Uterus (tissue), 3 donors: ENCODE measurements at regions not wholly inside any gene's neighbourhood (a gene's known extent, or its start where the extent isn't known, plus 50 kb on each side); places are given as distances from the start of the nearest gene placed in this dataset.

Experiments used
- DNase-seq, 2 donors: peaks; one replicate each; pipeline ENCODE4 v3.0.0-alpha.2; 2019 to 2020
- H3K27ac ChIP-seq, 2 donors: fragments of 200-600 bp; sonication (generic); 1 replicate in 1 of 2; 2 replicates in 1 of 2; pipeline ENCODE4 v1.5.1; 2016 to 2018
- H3K27me3 ChIP-seq, 2 donors: fragments of 200-600 bp; sonication (generic); one replicate each; pipeline ENCODE4 v1.5.1; 2018 to 2019; ENCODE audit warnings: control low read depth in 1 of 2
- H3K36me3 ChIP-seq, 2 donors: fragments of 200-600 bp; sonication (generic); one replicate each; pipeline ENCODE4 v1.5.1; 2019; ENCODE audit warnings: control low read depth in 1 of 2
- H3K4me1 ChIP-seq, 2 donors: fragments of 200-600 bp; sonication (generic); one replicate each; pipeline ENCODE4 v1.5.1; 2018 to 2019; ENCODE audit warnings: control low read depth in 1 of 2
- H3K4me3 ChIP-seq, 2 donors: fragments of 200-600 bp; sonication (generic); 1 replicate in 1 of 2; 2 replicates in 1 of 2; pipeline ENCODE4 v1.5.1; 2018 to 2019; ENCODE audit warnings: mild to moderate bottlenecking in 1 of 2
- H3K9me3 ChIP-seq, 2 donors: fragments of 200-600 bp; sonication (generic); one replicate each; pipeline ENCODE4 v1.5.1; 2019; ENCODE audit warnings: control low read depth in 1 of 2
- CTCF ChIP-seq, 4 experiments: fragments of 200-600 bp in 2 of 4; fragments of 450-650 bp in 2 of 4; sonication (generic) in 2 of 4; IDR thresholded peaks; one replicate each; pipeline ENCODE4 v1.5.1; 2016 to 2019; ENCODE audit warnings: antibody characterized with exemption in 4 of 4, mild to moderate bottlenecking in 2 of 4, moderate library complexity in 1 of 4
- POLR2A ChIP-seq, 2 donors: fragments of 450-650 bp; IDR thresholded peaks; one replicate each; pipeline ENCODE4 v1.6.1; 2016; ENCODE audit warnings: antibody characterized with exemption in 2 of 2, mild to moderate bottlenecking in 1 of 2, moderate library complexity in 1 of 2
- intact Hi-C: fragments of 100-400 bp; cut with DNase I; formaldehyde crosslinking; loops from one replicate; pipeline ENCODE4 v1.15.1; 2023; ENCODE audit warnings: low total_unique reads
- donor health status: DM: yes; HTN: yes; CAD: no.

GRCh38 chr6:108746836-108747575 lies 101.2 kb upstream of the ARMC2 start:
- TF ChIP-seq CTCF (IDR thresholded peaks at IDR 0.05) (no peak), POLR2A (IDR thresholded peaks at IDR 0.05) (no peak)
- DNase-seq: peak in 1 of 2 donors; percentile 51
- H3K36me3 ChIP-seq: no peaks in the 10 kb centered on the region
- peaks cover 0 to 9% of the 10 kb centered on the region in 2 donors for H3K4me1 ChIP-seq
- intact Hi-C loops: no loop called here
- H3K27ac ChIP-seq: peak overlapping the region; percentile 70
- no peak overlapping the region for H3K4me3 ChIP-seq
- H3K27me3 ChIP-seq: no peaks in the 10 kb centered on the region
- H3K9me3 ChIP-seq: no peaks in the 10 kb centered on the region

GRCh38 chr6:108748055-108748454 lies 100.2 kb upstream of the ARMC2 start:
- no peak for DNase-seq
- H3K27ac ChIP-seq: no peak overlapping the region
- H3K9me3 ChIP-seq: no peaks in the 10 kb centered on the region
- intact Hi-C loops: no loop called here
- no peaks in the 10 kb centered on the region for H3K36me3 ChIP-seq
- H3K27me3 ChIP-seq: no peaks in the 10 kb centered on the region
- H3K4me1 ChIP-seq: peaks cover 0 to 9% of the 10 kb centered on the region in 2 donors
- no peak overlapping the region for H3K4me3 ChIP-seq
- TF ChIP-seq CTCF (IDR thresholded peaks at IDR 0.05): no peak
- TF ChIP-seq POLR2A (IDR thresholded peaks at IDR 0.05): no peak

- peaks cover 0 to 9% of the 10 kb centered on the region in 2 donors for H3K4me1 ChIP-seq
- H3K27ac ChIP-seq: no peak overlapping the region
- H3K4me3 ChIP-seq: no peak overlapping the region
- H3K36me3 ChIP-seq: no peaks in the 10 kb centered on the region
- no peak for DNase-seq
- no peak for TF ChIP-seq POLR2A (IDR thresholded peaks at IDR 0.05)
- TF ChIP-seq CTCF (IDR thresholded peaks at IDR 0.05): no peak
- no peaks in the 10 kb centered on the region for H3K9me3 ChIP-seq
- no peaks in the 10 kb centered on the region for H3K27me3 ChIP-seq
- intact Hi-C loops: no loop called here
These were observed 99.3 kb upstream of the ARMC2 start for GRCh38 chr6:108748959-108749358.

GRCh38 chr6:108750801-108751200 lies 97.4 kb upstream of the ARMC2 start:
- no peaks in the 10 kb centered on the region for H3K9me3 ChIP-seq
- peaks cover 0 to 9% of the 10 kb centered on the region in 2 donors for H3K4me1 ChIP-seq
- H3K27ac ChIP-seq: no peak overlapping the region
- H3K36me3 ChIP-seq: no peaks in the 10 kb centered on the region
- DNase-seq: no peak
- TF ChIP-seq CTCF (IDR thresholded peaks at IDR 0.05): no peak
- no peak for TF ChIP-seq POLR2A (IDR thresholded peaks at IDR 0.05)
- H3K27me3 ChIP-seq: no peaks in the 10 kb centered on the region
- intact Hi-C loops: no loop called here
- no peak overlapping the region for H3K4me3 ChIP-seq

GRCh38 chr6:108751282-108751681 lies 96.9 kb upstream of the ARMC2 start:
- no peak for TF ChIP-seq CTCF (IDR thresholded peaks at IDR 0.05)
- TF ChIP-seq POLR2A (IDR thresholded peaks at IDR 0.05): no peak
- intact Hi-C loops: no loop called here
- H3K4me3 ChIP-seq: no peak overlapping the region
- H3K27ac ChIP-seq: no peak overlapping the region
- no peaks in the 10 kb centered on the region for H3K9me3 ChIP-seq
- DNase-seq: no peak
- H3K4me1 ChIP-seq: peaks cover 0 to 5% of the 10 kb centered on the region in 2 donors
- no peaks in the 10 kb centered on the region for H3K36me3 ChIP-seq
- no peaks in the 10 kb centered on the region for H3K27me3 ChIP-seq
